Esophagus squamous epithelium (tissue), 4 donors: ENCODE measurements at regions not wholly inside any gene's neighbourhood (a gene's known extent, or its start where the extent isn't known, plus 50 kb on each side); places are given as distances from the start of the nearest gene placed in this dataset.

Experiments
- CTCF ChIP-seq, 6 experiments: fragments of 450-650 bp in 4 of 6; fragments of 200-600 bp in 2 of 6; sonication (generic) in 2 of 6; IDR thresholded peaks; one replicate each; pipeline ENCODE4 v1.5.1; 2016 to 2019; ENCODE audit warnings: antibody characterized with exemption in 6 of 6, mild to moderate bottlenecking in 4 of 6, moderate library complexity in 4 of 6
- POLR2A ChIP-seq, 4 donors: fragments of 450-650 bp; IDR thresholded peaks; one replicate each; pipeline ENCODE4 v1.6.1; 2017; ENCODE audit warnings: antibody characterized with exemption in 4 of 4, mild to moderate bottlenecking in 4 of 4, moderate library complexity in 3 of 4

- TF ChIP-seq POLR2A (IDR thresholded peaks at IDR 0.05) (no peak), CTCF (IDR thresholded peaks at IDR 0.05) (no peak)
These were observed 159.1 kb downstream of the TFAP2C start for GRCh38 chr20:56788041-56788670.
